ENCODE measurements at regions not wholly inside any gene's neighbourhood (a gene's known extent, or its start where the extent isn't known, plus 50 kb on each side); places are given as distances from the start of the nearest gene placed in this dataset.

GRCh38 chr1:38327559-38327973 lies 281.0 kb upstream of the POU3F1 start:
- in situ Hi-C loops (cut with HindIII; ENCODE audit: low sequenced_read_pairs): no loop called here

- in situ Hi-C loops (cut with HindIII; ENCODE audit: low sequenced_read_pairs): no loop called here
These were observed 280.3 kb upstream of the POU3F1 start for GRCh38 chr1:38326856-38327255.

- in situ Hi-C loops (cut with HindIII; ENCODE audit: low sequenced_read_pairs): no loop called here
These were observed 279.5 kb upstream of the POU3F1 start for GRCh38 chr1:38326135-38326534.

GRCh38 chr1:38312753-38313152 lies 266.2 kb upstream of the POU3F1 start:
- in situ Hi-C loops (cut with HindIII; ENCODE audit: low sequenced_read_pairs): loop anchor here (10.0 kb wide), 1 partner anchor 52 kb away; no protein-coding TSS in a partner anchor

- in situ Hi-C loops (cut with HindIII; ENCODE audit: low sequenced_read_pairs): loop anchor here (10.0 kb wide), 1 partner anchor 55 kb away; no protein-coding TSS in a partner anchor
These were observed 263.5 kb upstream of the POU3F1 start for GRCh38 chr1:38310079-38310478.

- in situ Hi-C loops (cut with HindIII; ENCODE audit: low sequenced_read_pairs): no loop called here
These were observed 262.2 kb upstream of the POU3F1 start for GRCh38 chr1:38308780-38309179.

GRCh38 chr1:38305666-38306065 lies 259.1 kb upstream of the POU3F1 start:
- in situ Hi-C loops (cut with HindIII; ENCODE audit: low sequenced_read_pairs): no loop called here

- in situ Hi-C loops (cut with HindIII; ENCODE audit: low sequenced_read_pairs): no loop called here
These were observed 257.2 kb upstream of the POU3F1 start for GRCh38 chr1:38303843-38304242.

- in situ Hi-C loops (cut with HindIII; ENCODE audit: low sequenced_read_pairs): no loop called here
These were observed 254.4 kb upstream of the POU3F1 start for GRCh38 chr1:38301040-38301439.

- in situ Hi-C loops (cut with HindIII; ENCODE audit: low sequenced_read_pairs): no loop called here
These were observed 254.0 kb upstream of the POU3F1 start for GRCh38 chr1:38300616-38301015.

- in situ Hi-C loops (cut with HindIII; ENCODE audit: low sequenced_read_pairs): no loop called here
These were observed 251.2 kb upstream of the POU3F1 start for GRCh38 chr1:38297842-38298241.

- in situ Hi-C loops (cut with HindIII; ENCODE audit: low sequenced_read_pairs): no loop called here
These were observed 250.7 kb upstream of the POU3F1 start for GRCh38 chr1:38297246-38297645.

- in situ Hi-C loops (cut with HindIII; ENCODE audit: low sequenced_read_pairs): no loop called here
These were observed 249.5 kb upstream of the POU3F1 start for GRCh38 chr1:38296047-38296446.

GRCh38 chr1:38293567-38293966 lies 247.0 kb upstream of the POU3F1 start:
- in situ Hi-C loops (cut with HindIII; ENCODE audit: low sequenced_read_pairs): no loop called here

GRCh38 chr1:38292969-38293368 lies 246.4 kb upstream of the POU3F1 start:
- in situ Hi-C loops (cut with HindIII; ENCODE audit: low sequenced_read_pairs): no loop called here

GRCh38 chr1:38291906-38292521 lies 245.4 kb upstream of the POU3F1 start:
- in situ Hi-C loops (cut with HindIII; ENCODE audit: low sequenced_read_pairs): no loop called here

- in situ Hi-C loops (cut with HindIII; ENCODE audit: low sequenced_read_pairs): no loop called here
These were observed 244.7 kb upstream of the POU3F1 start for GRCh38 chr1:38291336-38291735.

- in situ Hi-C loops (cut with HindIII; ENCODE audit: low sequenced_read_pairs): no loop called here
These were observed 242.4 kb upstream of the POU3F1 start for GRCh38 chr1:38289034-38289433.

GRCh38 chr1:38287547-38287946 lies 241.0 kb upstream of the POU3F1 start:
- in situ Hi-C loops (cut with HindIII; ENCODE audit: low sequenced_read_pairs): no loop called here

- in situ Hi-C loops (cut with HindIII; ENCODE audit: low sequenced_read_pairs): no loop called here
These were observed 240.4 kb upstream of the POU3F1 start for GRCh38 chr1:38287036-38287435.

GRCh38 chr1:38285807-38286530 lies 239.4 kb upstream of the POU3F1 start:
- in situ Hi-C loops (cut with HindIII; ENCODE audit: low sequenced_read_pairs): no loop called here

GRCh38 chr1:38284953-38285352 lies 238.4 kb upstream of the POU3F1 start:
- in situ Hi-C loops (cut with HindIII; ENCODE audit: low sequenced_read_pairs): no loop called here

All from DLD1 (cell line).